Loucy (cell line): ENCODE measurements at regions not wholly inside any gene's neighbourhood (a gene's known extent, or its start where the extent isn't known, plus 50 kb on each side); places are given as distances from the start of the nearest gene placed in this dataset.

Experiments
- H2AFZ ChIP-seq: fragments of 200-600 bp; sonication (generic); 2 replicates; pipeline ENCODE4 v1.6.0; 2016; ENCODE audit warnings: antibody characterized with exemption, mild to moderate bottlenecking, low read length, moderate library complexity
- H3F3A ChIP-seq: fragments of 200-600 bp; 2 replicates; pipeline ENCODE4 v1.6.0; 2016; ENCODE audit warnings: antibody characterized with exemption, low read depth, mild to moderate bottlenecking
- H3K27me3 ChIP-seq: fragments of 200-600 bp; sonication (generic); 2 replicates; pipeline ENCODE4 v1.6.1; 2014; ENCODE audit warnings: low read length, mild to moderate bottlenecking; ENCODE audit not compliant: insufficient read depth, poor library complexity, severe bottlenecking
- H3K36me3 ChIP-seq: fragments of 200-600 bp; sonication (generic); 2 replicates; pipeline ENCODE4 v1.6.1; 2016; ENCODE audit warnings: low read length; ENCODE audit not compliant: insufficient read depth
- H3K4me1 ChIP-seq: fragments of 200-600 bp; sonication (generic); 2 replicates; pipeline ENCODE4 v1.5.1; 2014; ENCODE audit warnings: low read length, mild to moderate bottlenecking; ENCODE audit not compliant: insufficient read depth, poor library complexity, severe bottlenecking
- H3K4me2 ChIP-seq: fragments of 200-600 bp; sonication (generic); 2 replicates; pipeline ENCODE4 v1.6.0; 2014; ENCODE audit warnings: antibody characterized with exemption, low read length, low read depth, mild to moderate bottlenecking; ENCODE audit not compliant: poor library complexity, severe bottlenecking
- H3K4me3 ChIP-seq: fragments of 200-600 bp; sonication (generic); 2 replicates; pipeline ENCODE4 v1.5.1; 2014; ENCODE audit warnings: low read length, mild to moderate bottlenecking, mixed read lengths; ENCODE audit not compliant: poor library complexity, severe bottlenecking
- H3K79me2 ChIP-seq: fragments of 200-600 bp; sonication (generic); 2 replicates; pipeline ENCODE4 v1.6.1; 2014; ENCODE audit warnings: low read length; ENCODE audit not compliant: insufficient read depth
- H3K9ac ChIP-seq: fragments of 200-600 bp; sonication (generic); 2 replicates; pipeline ENCODE4 v1.6.0; 2014; ENCODE audit warnings: mild to moderate bottlenecking, low read depth, low read length, moderate library complexity; ENCODE audit not compliant: poor library complexity, severe bottlenecking
- H3K9me2 ChIP-seq: fragments of 200-600 bp; sonication (generic); replicated peaks from 2 replicates; pipeline ENCODE4 v1.6.1; 2016; ENCODE audit warnings: low read depth, low read length, mixed read lengths
- H3K9me3 ChIP-seq: fragments of 200-600 bp; sonication (generic); 2 replicates; pipeline ENCODE4 v1.6.1; 2014; ENCODE audit warnings: mild to moderate bottlenecking, antibody characterized with exemption, low read length, low read depth; ENCODE audit not compliant: insufficient read depth
- H4K20me1 ChIP-seq: fragments of 200-600 bp; sonication (generic); 2 replicates; pipeline ENCODE4 v1.6.0; 2014; ENCODE audit warnings: antibody characterized with exemption, low read length, mild to moderate bottlenecking; ENCODE audit not compliant: insufficient read depth, poor library complexity, severe bottlenecking
- CTCF ChIP-seq: fragments of 200-600 bp; sonication (generic); conservative IDR thresholded peaks from 2 replicates; pipeline ENCODE4 v1.5.1; 2014; ENCODE audit warnings: mild to moderate bottlenecking, antibody characterized with exemption, low read length
- EZH2phosphoT487 ChIP-seq: fragments of 200-600 bp; IDR thresholded peaks from 2 replicates; pipeline ENCODE4 v1.6.1; 2018; ENCODE audit warnings: antibody characterized with exemption, mild to moderate bottlenecking, moderate library complexity, borderline replicate concordance

- TF ChIP-seq CTCF (no peak), EZH2phosphoT487 (no peak)
- Histone ChIP-seq H3K27me3 (no peaks in the 10 kb centered on the region), H3K79me2 (no peaks in the 10 kb centered on the region), H3K36me3 (no peaks in the 10 kb centered on the region), H3K4me2 (no peak overlapping the region), H3K9me2 (no peaks in the 10 kb centered on the region), H4K20me1 (no peaks in the 10 kb centered on the region), H3K9me3 (no peaks in the 10 kb centered on the region), H3F3A (no peaks in the 10 kb centered on the region), H3K9ac (no peak overlapping the region), H3K4me3 (no peak overlapping the region), H2AFZ (no peak overlapping the region), H3K4me1 (peaks cover 33% of the 10 kb centered on the region)
Measured at GRCh38 chr18:27848336-27848735, 328.6 kb downstream of the CDH2 start.

DNA sequence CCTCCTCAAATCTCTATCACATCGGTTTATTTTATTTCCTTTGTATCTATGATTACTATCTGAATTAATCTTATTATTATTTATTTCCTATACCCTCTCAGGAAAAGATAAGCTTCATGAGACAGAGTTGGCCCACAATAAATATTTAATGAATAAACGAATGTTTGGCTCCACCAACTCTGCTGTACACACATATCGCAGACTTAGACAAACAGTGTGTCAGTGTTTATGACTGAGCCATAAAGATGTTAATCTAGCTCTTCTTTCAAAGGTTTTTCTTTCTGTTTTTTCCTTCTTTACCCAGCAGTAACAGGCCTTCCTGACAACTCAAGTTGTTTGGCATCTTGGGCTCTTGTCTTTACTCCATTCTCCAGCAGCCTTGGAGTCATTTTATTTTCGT is 329.5 kb downstream of the CDH2 start:
- Histone ChIP-seq H3K4me3 (no peak overlapping the region), H3K9me3 (no peaks in the 10 kb centered on the region), H4K20me1 (no peaks in the 10 kb centered on the region), H3K9me2 (no peaks in the 10 kb centered on the region), H3K27me3 (no peaks in the 10 kb centered on the region), H3F3A (no peaks in the 10 kb centered on the region), H3K9ac (no peak overlapping the region), H3K36me3 (no peaks in the 10 kb centered on the region), H3K4me2 (no peak overlapping the region), H2AFZ (no peak overlapping the region), H3K79me2 (no peaks in the 10 kb centered on the region), H3K4me1 (peaks cover 34% of the 10 kb centered on the region)
- no peak for TF ChIP-seq CTCF
- TF ChIP-seq EZH2phosphoT487, result no peak

DNA sequence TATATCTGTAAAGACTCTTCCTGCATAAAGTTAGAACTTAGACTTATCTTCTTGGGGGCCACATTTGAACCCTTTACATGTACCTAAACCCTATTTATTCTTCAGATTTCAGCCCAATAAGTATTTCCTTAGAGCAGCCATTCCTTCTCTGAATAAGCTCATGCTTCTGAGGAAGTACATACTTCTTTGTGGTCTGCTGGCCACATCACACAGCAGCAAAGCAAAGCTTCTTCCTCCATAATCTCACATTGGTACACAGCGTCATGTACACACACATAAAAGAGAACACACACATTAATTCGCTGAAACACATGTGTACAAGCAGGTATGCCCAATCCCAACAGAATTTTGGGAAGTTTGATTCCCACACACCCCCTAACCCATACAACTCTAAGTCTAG is 331.0 kb downstream of the CDH2 start:
- Histone ChIP-seq H3K36me3 (no peaks in the 10 kb centered on the region), H3K79me2 (no peaks in the 10 kb centered on the region), H3K4me2 (peak overlapping the region; percentile 23), H3K4me3 (no peak overlapping the region), H3K4me1 (peaks cover 46% of the 10 kb centered on the region), H3K9me3 (no peaks in the 10 kb centered on the region), H3K27me3 (no peaks in the 10 kb centered on the region), H3K9me2 (no peaks in the 10 kb centered on the region), H2AFZ (no peak overlapping the region), H3K9ac (no peak overlapping the region), H3F3A (no peaks in the 10 kb centered on the region), H4K20me1 (no peaks in the 10 kb centered on the region)
- TF ChIP-seq CTCF (no peak), EZH2phosphoT487 (no peak)
